HAP-1 (cell line): ENCODE measurements at regions not wholly inside any gene's neighbourhood (a gene's known extent, or its start where the extent isn't known, plus 50 kb on each side); places are given as distances from the start of the nearest gene placed in this dataset.
A peak's percentile ranks its signal among the peaks of the same experiment; 100 is the strongest.
"Not testable (repeated sequence)": the region's sequence is repeated elsewhere in the genome, so short reads cannot be mapped to it uniquely, and the experiment has no call there.

Source experiments
- DNase-seq, 2 experiments: peaks; one replicate each; pipeline ENCODE4 v3.0.0-alpha.2; 2016 to 2020; ENCODE audit warnings: low spot score in 2 of 2
- H3K27me3 ChIP-seq: fragments of 250-450 bp; sonication (Bioruptor Pico); 2 replicates; pipeline ENCODE4 v1.5.1; 2020; ENCODE audit warnings: low read depth, mild to moderate bottlenecking, moderate library complexity
- H3K36me3 ChIP-seq: fragments of 250-450 bp; sonication (Bioruptor Pico); replicated peaks from 2 replicates; pipeline ENCODE4 v1.5.1; 2020; ENCODE audit warnings: mild to moderate bottlenecking
- H3K4me1 ChIP-seq: fragments of 250-450 bp; sonication (Bioruptor Pico); 2 replicates; pipeline ENCODE4 v1.5.1; 2020; ENCODE audit warnings: mild to moderate bottlenecking
- H3K4me3 ChIP-seq: fragments of 250-450 bp; sonication (Bioruptor Pico); 2 replicates; pipeline ENCODE4 v1.5.1; 2020; ENCODE audit warnings: mild to moderate bottlenecking, moderate library complexity
- H3K9me3 ChIP-seq: fragments of 250-450 bp; sonication (Bioruptor Pico); 2 replicates; pipeline ENCODE4 v1.5.1; 2020; ENCODE audit warnings: mild to moderate bottlenecking, moderate library complexity
- in situ Hi-C: fragments of 300-500 bp; cut with MboI; formaldehyde crosslinking; loops from 3 replicates; pipeline ENCODE4 v1.14.3; 2020; ENCODE audit warnings: low sequenced_read_pairs, inconsistent platforms, mixed read lengths

DNA sequence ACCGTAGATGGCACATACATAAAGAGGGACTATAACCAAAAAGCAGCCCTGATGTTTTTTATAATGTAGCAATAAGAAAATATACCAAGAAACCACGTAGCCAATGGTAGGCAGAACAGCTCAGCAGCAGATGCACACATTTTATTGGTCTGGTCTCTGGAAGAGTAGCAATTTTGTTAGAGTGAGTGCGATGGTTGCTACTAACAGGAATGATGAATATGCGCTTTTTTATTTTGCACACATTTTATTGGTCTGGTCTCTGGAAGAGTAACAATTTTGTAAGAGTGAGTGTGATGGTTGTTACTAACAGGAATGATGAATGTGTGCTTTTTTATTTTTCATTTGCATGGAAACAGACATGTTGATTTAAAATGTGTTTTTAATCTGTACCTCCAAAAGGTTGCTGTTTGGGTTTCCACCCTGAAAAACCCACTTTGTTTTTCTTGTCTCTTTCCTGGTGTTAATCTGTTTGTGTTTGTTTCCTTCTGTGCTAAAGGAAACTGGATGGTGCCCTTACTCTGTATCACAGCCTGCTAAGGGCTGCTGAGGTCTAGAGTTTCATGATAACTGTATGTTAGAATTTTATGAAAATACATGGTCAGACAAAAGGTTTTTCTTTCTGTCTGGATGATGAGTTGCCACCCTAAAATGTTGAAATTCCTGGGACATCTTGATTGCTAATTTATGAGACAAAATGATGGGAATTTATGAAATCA is 221.1 kb downstream of the ZNF37A start:
- H3K4me3 ChIP-seq, H3K4me1 ChIP-seq, in situ Hi-C loops, H3K36me3 ChIP-seq, H3K9me3 ChIP-seq, H3K27me3 ChIP-seq, DNase-seq: not testable (repeated sequence)

- H3K27me3 ChIP-seq, H3K9me3 ChIP-seq, DNase-seq, H3K36me3 ChIP-seq, in situ Hi-C loops, H3K4me1 ChIP-seq, H3K4me3 ChIP-seq: not testable (repeated sequence)
Measured at GRCh38 chr10:38321393-38321792, 227.3 kb downstream of the ZNF37A start.

DNA sequence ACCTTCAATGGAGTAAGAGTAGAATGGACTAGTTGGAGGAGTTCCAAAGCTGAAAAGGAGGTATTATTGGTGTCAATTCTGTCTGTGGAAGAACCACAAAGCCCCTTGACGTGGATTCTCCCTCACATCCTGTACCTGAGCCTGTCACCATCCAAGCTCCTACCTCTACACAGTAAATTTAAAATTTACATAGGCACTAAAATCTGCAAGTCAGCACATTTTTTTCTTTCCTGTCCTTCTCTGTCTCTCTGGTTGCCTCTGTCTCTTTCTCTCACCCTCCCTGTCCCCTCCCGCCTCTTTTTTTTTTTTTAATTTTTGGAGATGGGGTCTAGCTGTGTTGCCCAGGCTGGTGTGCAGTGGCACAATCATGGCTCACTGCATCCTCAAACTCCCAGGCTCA is 236.2 kb downstream of the ZNF37A start:
- not testable (repeated sequence) for H3K27me3 ChIP-seq, H3K4me3 ChIP-seq, H3K36me3 ChIP-seq

GRCh38 chr10:38331106-38331505 is 237.0 kb downstream of the ZNF37A start:
- DNase-seq, H3K9me3 ChIP-seq, in situ Hi-C loops, H3K4me1 ChIP-seq, H3K27me3 ChIP-seq, H3K36me3 ChIP-seq, H3K4me3 ChIP-seq: not testable (repeated sequence)

More for the DNA sequence above, 236.2 kb downstream of the ZNF37A start:
- in situ Hi-C loops, H3K9me3 ChIP-seq, DNase-seq, H3K4me1 ChIP-seq: not testable (repeated sequence)

- H3K4me3 ChIP-seq, in situ Hi-C loops, H3K9me3 ChIP-seq, H3K27me3 ChIP-seq, H3K4me1 ChIP-seq, H3K36me3 ChIP-seq, DNase-seq: not testable (repeated sequence)
Measured at GRCh38 chr10:38333699-38334098, 239.6 kb downstream of the ZNF37A start.

DNA sequence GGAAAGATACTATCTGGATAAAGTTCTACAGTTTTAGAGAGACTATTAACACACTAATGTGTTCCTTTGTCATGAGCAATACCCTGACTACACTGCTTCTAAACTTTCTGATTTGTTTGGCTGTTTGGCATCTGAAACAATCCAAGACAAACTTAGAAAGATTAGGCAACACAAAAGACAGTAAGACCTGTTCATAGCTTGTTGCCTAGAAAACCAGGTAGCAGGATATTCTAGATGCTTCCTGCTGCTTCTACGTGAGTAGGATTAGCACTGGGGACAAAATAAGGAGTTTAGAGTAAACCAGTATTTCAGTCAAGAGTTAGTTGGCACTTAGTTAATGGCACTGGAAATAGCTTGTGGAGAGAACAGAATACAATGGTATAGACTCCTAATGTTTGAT is 256.5 kb downstream of the ZNF37A start:
- H3K36me3 ChIP-seq, H3K4me1 ChIP-seq, DNase-seq, H3K4me3 ChIP-seq, H3K27me3 ChIP-seq, in situ Hi-C loops, H3K9me3 ChIP-seq: not testable (repeated sequence)

- H3K4me1 ChIP-seq, H3K27me3 ChIP-seq, DNase-seq, in situ Hi-C loops, H3K36me3 ChIP-seq, H3K4me3 ChIP-seq, H3K9me3 ChIP-seq: not testable (repeated sequence)
Measured at GRCh38 chr10:38354410-38354809, 260.3 kb downstream of the ZNF37A start.

- DNase-seq: peak in 1 of 2 experiments; percentile 65
- H3K9me3 ChIP-seq, H3K4me3 ChIP-seq, H3K36me3 ChIP-seq, H3K27me3 ChIP-seq, in situ Hi-C loops, H3K4me1 ChIP-seq: not testable (repeated sequence)
Measured at GRCh38 chr10:38355911-38356526, 261.9 kb downstream of the ZNF37A start.

GRCh38 chr10:38356527-38356926 is 262.4 kb downstream of the ZNF37A start:
- H3K4me1 ChIP-seq, H3K27me3 ChIP-seq, DNase-seq, H3K9me3 ChIP-seq, H3K4me3 ChIP-seq, H3K36me3 ChIP-seq, in situ Hi-C loops: not testable (repeated sequence)

DNA sequence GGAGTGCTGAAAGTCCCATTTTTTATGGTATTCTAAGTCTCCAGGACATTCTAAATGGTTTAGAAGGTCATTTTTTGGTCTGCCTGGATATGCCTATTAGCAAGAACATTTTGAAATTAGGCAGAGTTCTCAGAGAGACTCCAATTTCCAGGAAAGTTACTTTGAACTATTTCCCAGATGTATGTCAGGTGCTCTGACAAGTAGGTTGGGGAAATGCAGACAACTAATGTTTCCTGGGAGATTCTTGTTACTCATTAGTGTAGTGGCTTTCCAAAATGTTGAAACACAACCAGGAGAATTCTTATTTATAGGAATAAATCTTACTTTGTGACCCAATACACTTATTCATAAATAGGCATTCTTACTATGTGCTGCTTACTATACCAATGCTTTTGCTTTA is 268.4 kb downstream of the ZNF37A start:
- H3K36me3 ChIP-seq, H3K27me3 ChIP-seq, H3K4me1 ChIP-seq, H3K9me3 ChIP-seq, in situ Hi-C loops, H3K4me3 ChIP-seq, DNase-seq: not testable (repeated sequence)

DNA sequence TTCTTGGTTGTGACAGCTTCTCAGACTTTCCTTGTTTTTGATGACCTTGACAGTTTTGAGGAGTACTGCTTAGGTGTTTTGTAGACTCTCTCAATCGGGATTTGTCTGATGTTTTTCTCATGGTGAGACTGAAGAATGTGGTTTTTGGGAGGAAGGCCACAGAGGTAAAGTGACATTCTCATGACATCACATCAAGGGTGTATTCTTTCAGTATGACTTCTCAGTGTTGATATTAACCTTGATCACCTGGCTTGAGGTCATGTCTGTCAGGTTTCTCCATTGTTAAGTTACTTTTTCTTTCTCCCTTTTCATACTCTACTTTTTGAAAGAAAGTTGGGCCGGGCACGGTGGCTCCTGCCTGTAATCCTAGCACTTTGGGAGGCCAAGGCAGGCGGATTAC is 269.9 kb downstream of the ZNF37A start:
- H3K4me3 ChIP-seq, H3K4me1 ChIP-seq, H3K27me3 ChIP-seq, in situ Hi-C loops, DNase-seq, H3K36me3 ChIP-seq, H3K9me3 ChIP-seq: not testable (repeated sequence)

GRCh38 chr10:38365917-38366316 is 271.8 kb downstream of the ZNF37A start:
- H3K27me3 ChIP-seq, in situ Hi-C loops, DNase-seq, H3K4me3 ChIP-seq, H3K4me1 ChIP-seq, H3K36me3 ChIP-seq, H3K9me3 ChIP-seq: not testable (repeated sequence)

- H3K4me1 ChIP-seq, H3K4me3 ChIP-seq, H3K27me3 ChIP-seq, H3K9me3 ChIP-seq, in situ Hi-C loops, H3K36me3 ChIP-seq, DNase-seq: not testable (repeated sequence)
Measured at GRCh38 chr10:38383800-38384199, 289.7 kb downstream of the ZNF37A start.

DNA sequence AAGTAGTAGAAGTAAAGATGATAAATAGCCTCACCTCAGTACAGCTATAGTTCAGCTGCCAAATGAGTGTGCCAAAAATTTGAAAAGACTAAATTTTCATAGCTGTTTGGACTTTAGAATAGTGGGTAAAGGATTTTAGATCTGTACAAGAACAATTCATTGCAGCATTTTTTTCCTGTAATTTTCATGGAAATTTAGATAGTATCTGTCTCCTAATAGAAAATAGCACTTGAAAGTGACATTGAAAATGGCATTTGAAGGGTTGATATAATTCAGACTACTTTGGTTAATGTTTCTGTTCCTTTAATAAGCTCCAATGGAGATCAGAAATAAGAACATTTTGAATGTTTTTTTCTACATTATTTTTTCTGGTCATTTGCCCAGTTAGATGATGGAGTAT is 292.7 kb downstream of the ZNF37A start:
- H3K36me3 ChIP-seq, in situ Hi-C loops, H3K4me3 ChIP-seq, H3K27me3 ChIP-seq, DNase-seq, H3K9me3 ChIP-seq, H3K4me1 ChIP-seq: not testable (repeated sequence)

- H3K36me3 ChIP-seq, in situ Hi-C loops, H3K9me3 ChIP-seq, H3K27me3 ChIP-seq, H3K4me3 ChIP-seq, H3K4me1 ChIP-seq: not testable (repeated sequence)
- DNase-seq: peak in 1 of 2 experiments; percentile 8
Measured at GRCh38 chr10:38390725-38391124, 296.6 kb downstream of the ZNF37A start.
